ENCODE measurements at regions not wholly inside any gene's neighbourhood (a gene's known extent, or its start where the extent isn't known, plus 50 kb on each side); places are given as distances from the start of the nearest gene placed in this dataset.

DNA sequence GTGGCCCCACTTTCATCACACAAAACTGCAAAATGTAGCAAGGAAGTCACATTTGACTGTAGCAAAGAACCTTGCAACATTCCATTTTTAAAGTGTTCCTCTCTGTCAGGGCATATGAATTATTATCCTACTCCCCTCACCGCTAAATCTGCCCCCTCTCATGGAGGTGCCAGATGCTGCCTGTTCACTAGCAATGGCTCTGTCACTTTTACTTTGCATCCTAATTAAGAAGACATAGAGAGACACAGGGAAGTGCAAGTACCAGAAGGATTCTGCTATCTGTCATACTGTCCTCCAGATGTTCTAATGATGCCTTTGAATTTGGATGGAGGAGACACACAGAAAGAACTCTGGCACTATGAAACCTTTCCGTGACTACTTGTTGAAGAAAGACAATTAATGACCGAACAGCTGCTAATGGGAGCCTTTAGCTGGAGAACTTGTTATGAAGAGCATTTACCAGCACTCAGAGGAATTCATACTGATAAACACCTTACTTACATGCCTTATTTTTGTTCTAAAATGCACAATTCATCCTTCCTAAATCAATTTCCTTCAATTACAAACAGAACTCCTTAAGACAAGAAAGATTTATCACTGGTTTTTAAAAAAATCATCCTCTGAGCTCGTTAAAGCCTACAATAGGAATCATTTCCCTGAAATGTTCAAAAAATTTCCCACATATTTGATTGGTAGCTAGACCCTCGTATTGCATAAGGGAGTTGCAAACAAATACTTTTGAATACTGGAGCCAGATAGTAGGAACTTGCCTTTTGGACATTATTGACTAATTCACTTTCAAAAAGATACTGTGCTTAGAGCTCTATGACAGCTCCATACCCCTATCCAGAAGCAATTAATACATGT is 292.6 kb downstream of the UBE3D start:
- Mint-ChIP-seq H3K4me3 (ENCODE audit: unreplicated experiment) (no peak overlapping the region), H3K9me3 (ENCODE audit: unreplicated experiment) (peaks cover 2% of the 10 kb centered on the region), H3K27ac (ENCODE audit: unreplicated experiment) (no peak overlapping the region), H3K36me3 (ENCODE audit: low read depth, unreplicated experiment) (no peaks in the 10 kb centered on the region), H3K4me1 (ENCODE audit: low read depth, unreplicated experiment) (no peaks in the 10 kb centered on the region), H3K27me3 (ENCODE audit: low read depth, unreplicated experiment) (no peaks in the 10 kb centered on the region)
- Histone ChIP-seq H3K4me1 (ENCODE audit: insufficient read depth, low read length) (no peaks in the 10 kb centered on the region), H3K27ac (ENCODE audit: low read depth, low read length) (no peak overlapping the region), H3K36me3 (ENCODE audit: insufficient read depth, low read length) (no peaks in the 10 kb centered on the region), H3K9me3 (ENCODE audit: insufficient read depth, low read depth, low read length) (no peaks in the 10 kb centered on the region), H3K9ac (ENCODE audit: low read length) (no peak overlapping the region), H3K27me3 (ENCODE audit: insufficient read depth, low read length) (no peaks in the 10 kb centered on the region), H3K79me2 (ENCODE audit: insufficient read depth, low read length) (no peaks in the 10 kb centered on the region), H2AFZ (ENCODE audit: low read depth, low read length) (no peak overlapping the region), H3K4me3 (ENCODE audit: insufficient read depth, low read depth, low read length) (no peak overlapping the region), H3K4me2 (ENCODE audit: low read length) (no peak overlapping the region), H4K20me1 (ENCODE audit: insufficient read depth, low read length) (no peaks in the 10 kb centered on the region)
- FAIRE-seq (no peak), DNase-seq (ENCODE audit: low read depth) (no peak)
- TF ChIP-seq, protein P1, sequence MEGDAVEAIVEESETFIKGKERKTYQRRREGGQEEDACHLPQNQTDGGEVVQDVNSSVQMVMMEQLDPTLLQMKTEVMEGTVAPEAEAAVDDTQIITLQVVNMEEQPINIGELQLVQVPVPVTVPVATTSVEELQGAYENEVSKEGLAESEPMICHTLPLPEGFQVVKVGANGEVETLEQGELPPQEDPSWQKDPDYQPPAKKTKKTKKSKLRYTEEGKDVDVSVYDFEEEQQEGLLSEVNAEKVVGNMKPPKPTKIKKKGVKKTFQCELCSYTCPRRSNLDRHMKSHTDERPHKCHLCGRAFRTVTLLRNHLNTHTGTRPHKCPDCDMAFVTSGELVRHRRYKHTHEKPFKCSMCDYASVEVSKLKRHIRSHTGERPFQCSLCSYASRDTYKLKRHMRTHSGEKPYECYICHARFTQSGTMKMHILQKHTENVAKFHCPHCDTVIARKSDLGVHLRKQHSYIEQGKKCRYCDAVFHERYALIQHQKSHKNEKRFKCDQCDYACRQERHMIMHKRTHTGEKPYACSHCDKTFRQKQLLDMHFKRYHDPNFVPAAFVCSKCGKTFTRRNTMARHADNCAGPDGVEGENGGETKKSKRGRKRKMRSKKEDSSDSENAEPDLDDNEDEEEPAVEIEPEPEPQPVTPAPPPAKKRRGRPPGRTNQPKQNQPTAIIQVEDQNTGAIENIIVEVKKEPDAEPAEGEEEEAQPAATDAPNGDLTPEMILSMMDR (IDR thresholded peaks at IDR 0.05; ENCODE audit: insufficient read depth, low read depth, low read length) = no peak
- TF ChIP-seq EZH2 (IDR thresholded peaks at IDR 0.05; ENCODE audit: insufficient read depth, low read length) = no peak

- Mint-ChIP-seq H3K9me3 (ENCODE audit: unreplicated experiment) (no peaks in the 10 kb centered on the region), H3K36me3 (ENCODE audit: low read depth, unreplicated experiment) (no peaks in the 10 kb centered on the region), H3K27ac (ENCODE audit: unreplicated experiment) (no peak overlapping the region), H3K4me3 (ENCODE audit: unreplicated experiment) (no peak overlapping the region), H3K4me1 (ENCODE audit: low read depth, unreplicated experiment) (no peaks in the 10 kb centered on the region), H3K27me3 (ENCODE audit: low read depth, unreplicated experiment) (no peaks in the 10 kb centered on the region)
- Histone ChIP-seq H3K27ac (ENCODE audit: low read depth, low read length) (no peak overlapping the region), H3K9me3 (ENCODE audit: insufficient read depth, low read depth, low read length) (no peaks in the 10 kb centered on the region), H3K4me1 (ENCODE audit: insufficient read depth, low read length) (no peaks in the 10 kb centered on the region), H3K4me2 (ENCODE audit: low read length) (no peak overlapping the region), H2AFZ (ENCODE audit: low read depth, low read length) (no peak overlapping the region), H3K9ac (ENCODE audit: low read length) (no peak overlapping the region), H3K4me3 (ENCODE audit: insufficient read depth, low read depth, low read length) (no peak overlapping the region), H4K20me1 (ENCODE audit: insufficient read depth, low read length) (no peaks in the 10 kb centered on the region), H3K36me3 (ENCODE audit: insufficient read depth, low read length) (no peaks in the 10 kb centered on the region), H3K79me2 (ENCODE audit: insufficient read depth, low read length) (no peaks in the 10 kb centered on the region), H3K27me3 (ENCODE audit: insufficient read depth, low read length) (no peaks in the 10 kb centered on the region)
- TF ChIP-seq, protein P1 (IDR thresholded peaks at IDR 0.05; ENCODE audit: insufficient read depth, low read depth, low read length) = no peak
- TF ChIP-seq EZH2 (IDR thresholded peaks at IDR 0.05; ENCODE audit: insufficient read depth, low read length) = no peak
- FAIRE-seq = no peak
- DNase-seq (ENCODE audit: low read depth) = peak; percentile 3
These were observed 290.3 kb downstream of the UBE3D start for GRCh38 chr6:82775361-82775760.

GRCh38 chr6:82775981-82776380 is 289.7 kb downstream of the UBE3D start:
- H3K9me3 ChIP-seq (ENCODE audit: insufficient read depth, low read depth, low read length) = no peaks in the 10 kb centered on the region
- Mint-ChIP-seq H3K9me3 (ENCODE audit: unreplicated experiment) (no peaks in the 10 kb centered on the region), H3K4me1 (ENCODE audit: low read depth, unreplicated experiment) (no peaks in the 10 kb centered on the region), H3K27me3 (ENCODE audit: low read depth, unreplicated experiment) (no peaks in the 10 kb centered on the region), H3K36me3 (ENCODE audit: low read depth, unreplicated experiment) (no peaks in the 10 kb centered on the region), H3K27ac (ENCODE audit: unreplicated experiment) (no peak overlapping the region), H3K4me3 (ENCODE audit: unreplicated experiment) (no peak overlapping the region)
- H4K20me1 ChIP-seq (ENCODE audit: insufficient read depth, low read length) = no peaks in the 10 kb centered on the region
- H3K4me2 ChIP-seq (ENCODE audit: low read length) = no peak overlapping the region
- H3K27ac ChIP-seq (ENCODE audit: low read depth, low read length) = no peak overlapping the region
- no peaks in the 10 kb centered on the region for H3K36me3 ChIP-seq (ENCODE audit: insufficient read depth, low read length)
- DNase-seq (ENCODE audit: low read depth) (no peak), FAIRE-seq (no peak)
- no peak overlapping the region for H3K4me3 ChIP-seq (ENCODE audit: insufficient read depth, low read depth, low read length)
- H3K27me3 ChIP-seq (ENCODE audit: insufficient read depth, low read length) = no peaks in the 10 kb centered on the region
- no peak overlapping the region for H3K9ac ChIP-seq (ENCODE audit: low read length)
- no peaks in the 10 kb centered on the region for H3K79me2 ChIP-seq (ENCODE audit: insufficient read depth, low read length)
- TF ChIP-seq, protein P1 (IDR thresholded peaks at IDR 0.05; ENCODE audit: insufficient read depth, low read depth, low read length) = no peak
- no peak for TF ChIP-seq EZH2 (IDR thresholded peaks at IDR 0.05; ENCODE audit: insufficient read depth, low read length)
- H3K4me1 ChIP-seq (ENCODE audit: insufficient read depth, low read length) = no peaks in the 10 kb centered on the region
- H2AFZ ChIP-seq (ENCODE audit: low read depth, low read length) = no peak overlapping the region
